ENCODE measurements at regions not wholly inside any gene's neighbourhood (a gene's known extent, or its start where the extent isn't known, plus 50 kb on each side); places are given as distances from the start of the nearest gene placed in this dataset.

- H3K4me3 ChIP-seq: no peak overlapping the region
- no peaks in the 10 kb centered on the region for H3K27me3 ChIP-seq (replicated peaks; ENCODE audit: insufficient read depth)
- no peaks in the 10 kb centered on the region for H3K9me3 ChIP-seq
- H3K36me3 ChIP-seq: no peaks in the 10 kb centered on the region
- no peaks in the 10 kb centered on the region for H3K4me1 ChIP-seq (replicated peaks)
- 98% methylated on average over 3 of the region's 3 CpGs for WGBS
- TF ChIP-seq CTCF (IDR thresholded peaks at IDR 0.05): no peak
- intact Hi-C loops (cut with DNase I): no loop called here
- no peak overlapping the region for H3K27ac ChIP-seq
- no peak for DNase-seq (ENCODE audit: low spot score)
These were observed 120.3 kb downstream of the PXDC1 start for GRCh38 chr6:3631186-3631585.

- H3K27ac ChIP-seq: no peak overlapping the region
- H3K9me3 ChIP-seq: no peaks in the 10 kb centered on the region
- WGBS: 89% methylated on average over 4 of the region's 4 CpGs
- DNase-seq (ENCODE audit: low spot score): no peak
- no peak for TF ChIP-seq POLR2AphosphoS5 (IDR thresholded peaks at IDR 0.05)
- no peak for TF ChIP-seq POLR2A (IDR thresholded peaks at IDR 0.05)
- TF ChIP-seq CTCF (IDR thresholded peaks at IDR 0.05): no peak
- H3K27me3 ChIP-seq (replicated peaks; ENCODE audit: insufficient read depth): no peaks in the 10 kb centered on the region
- H3K36me3 ChIP-seq: no peaks in the 10 kb centered on the region
- no peaks in the 10 kb centered on the region for H3K4me1 ChIP-seq (replicated peaks)
- no peak overlapping the region for H3K4me3 ChIP-seq
- intact Hi-C loops (cut with DNase I): no loop called here
These were observed 121.2 kb downstream of the PXDC1 start for GRCh38 chr6:3630258-3630835.

DNA sequence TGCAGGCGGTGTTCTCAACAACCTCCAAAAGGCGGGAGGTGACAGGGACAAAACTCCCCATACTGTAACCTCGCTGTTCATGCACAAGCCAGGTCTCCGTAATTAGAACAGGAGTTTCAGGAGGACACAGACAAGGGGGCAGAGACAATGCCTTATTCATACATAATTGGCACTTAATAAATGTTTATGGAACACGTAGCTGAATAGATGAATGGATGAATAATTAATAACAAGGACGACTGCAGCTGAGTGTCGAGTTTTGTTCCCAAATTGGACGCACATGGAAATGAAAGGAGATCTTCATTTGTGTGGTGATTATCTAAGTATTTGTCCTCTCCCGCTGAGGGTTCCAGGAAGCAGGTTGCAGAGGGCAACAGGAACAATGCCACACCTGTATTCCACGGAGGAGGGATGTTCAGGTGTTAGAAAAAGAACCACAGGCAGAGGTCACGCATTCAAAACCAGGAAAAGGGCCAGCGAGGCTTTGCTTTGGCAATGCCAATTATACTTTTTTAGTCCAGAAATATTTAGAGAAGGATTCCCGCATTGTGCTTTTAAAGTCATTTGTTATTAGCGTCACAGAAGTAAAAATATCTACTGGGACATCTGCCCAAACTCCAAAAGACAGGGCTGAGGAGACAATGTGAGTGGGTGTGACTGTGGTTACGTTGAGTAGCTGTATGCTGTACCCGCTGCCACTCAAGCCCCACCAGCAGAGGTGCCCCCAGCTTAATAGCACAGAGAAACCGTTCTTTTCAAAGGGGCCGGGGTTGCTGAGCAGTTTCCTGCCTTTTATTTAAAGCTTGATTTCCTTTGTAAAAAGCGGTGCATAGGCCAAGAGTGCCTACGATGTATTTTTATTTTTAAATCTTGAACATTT, 123.3 kb downstream of the PXDC1 start:
- Histone ChIP-seq H3K27ac (no peak overlapping the region), H3K4me3 (no peak overlapping the region)

GRCh38 chr6:3627501-3627900, 124.0 kb downstream of the PXDC1 start:
- H3K27ac ChIP-seq: no peak overlapping the region
- intact Hi-C loops (cut with DNase I): no loop called here
- H3K4me3 ChIP-seq: no peak overlapping the region
- H3K36me3 ChIP-seq: no peaks in the 10 kb centered on the region
- H3K27me3 ChIP-seq (replicated peaks; ENCODE audit: insufficient read depth): no peaks in the 10 kb centered on the region
- no peaks in the 10 kb centered on the region for H3K9me3 ChIP-seq
- H3K4me1 ChIP-seq (replicated peaks): no peaks in the 10 kb centered on the region
- TF ChIP-seq POLR2AphosphoS5 (IDR thresholded peaks at IDR 0.05) (no peak), CTCF (IDR thresholded peaks at IDR 0.05) (no peak), POLR2A (IDR thresholded peaks at IDR 0.05) (no peak)
- DNase-seq (ENCODE audit: low spot score): no peak
- WGBS: 50% methylated on average over 9 of the region's 9 CpGs

More for the DNA sequence above, 123.3 kb downstream of the PXDC1 start:
- no peaks in the 10 kb centered on the region for H3K9me3 ChIP-seq
- TF ChIP-seq POLR2AphosphoS5 (IDR thresholded peaks at IDR 0.05) (peak; percentile 16), CTCF (IDR thresholded peaks at IDR 0.05) (no peak), POLR2A (IDR thresholded peaks at IDR 0.05) (no peak)
- H3K36me3 ChIP-seq: no peaks in the 10 kb centered on the region
- H3K27me3 ChIP-seq (replicated peaks; ENCODE audit: insufficient read depth): no peaks in the 10 kb centered on the region
- DNase-seq (ENCODE audit: low spot score): peak; percentile 18
- no peaks in the 10 kb centered on the region for H3K4me1 ChIP-seq (replicated peaks)
- 27% methylated on average over 20 of the region's 20 CpGs for WGBS
- intact Hi-C loops (cut with DNase I): no loop called here

Measured in prostate gland (tissue), 2 donors.